CD14-positive monocyte (primary cell): ENCODE measurements at regions not wholly inside any gene's neighbourhood (a gene's known extent, or its start where the extent isn't known, plus 50 kb on each side); places are given as distances from the start of the nearest gene placed in this dataset.

Experiments
- DNase-seq, 3 donors: peaks; one replicate each; pipeline ENCODE4 v3.0.0-alpha.2; 2011 to 2022
- H2AFZ ChIP-seq: 2 replicates; pipeline ENCODE4 v1.6.0; 2012; ENCODE audit warnings: mild to moderate bottlenecking, low read depth, low read length, inconsistent platforms; ENCODE audit not compliant: insufficient read depth, poor library complexity, severe bottlenecking
- H3K27ac ChIP-seq, 2 donors: 1 replicate in 1 of 2; 2 replicates in 1 of 2; pipeline ENCODE4 v1.5.1; 2012 to 2013; ENCODE audit warnings: low read length in 2 of 2, control low read depth in 1 of 2, inconsistent platforms in 1 of 2, low read depth in 1 of 2, mild to moderate bottlenecking in 1 of 2
- H3K27me3 ChIP-seq, 2 donors: one replicate each; pipeline versions ENCODE4 v1.6.0 to v1.6.1; 2011 to 2013; ENCODE audit warnings: low read length in 2 of 2; ENCODE audit not compliant: control insufficient read depth in 2 of 2, insufficient read depth in 2 of 2
- H3K36me3 ChIP-seq, 2 donors: replicated peaks in 1 of 2; 1 replicate in 1 of 2; 2 replicates in 1 of 2; pipeline versions ENCODE4 v1.5.1 to v1.6.1; 2012 to 2013; ENCODE audit warnings: low read length in 2 of 2, control low read depth in 1 of 2, inconsistent platforms in 1 of 2, mild to moderate bottlenecking in 1 of 2; ENCODE audit not compliant: insufficient read depth in 2 of 2, control insufficient read depth in 1 of 2
- H3K4me1 ChIP-seq, 2 donors: 1 replicate in 1 of 2; 2 replicates in 1 of 2; pipeline versions ENCODE4 v1.5.1 to v1.6.1; 2012 to 2013; ENCODE audit warnings: low read length in 2 of 2, control low read depth in 1 of 2, inconsistent platforms in 1 of 2, mild to moderate bottlenecking in 1 of 2, moderate library complexity in 1 of 2; ENCODE audit not compliant: insufficient read depth in 2 of 2, control insufficient read depth in 1 of 2
- H3K4me2 ChIP-seq: replicated peaks from 2 replicates; pipeline ENCODE3; 2012; ENCODE audit warnings: low read length, moderate library complexity, mild to moderate bottlenecking; ENCODE audit not compliant: poor library complexity, severe bottlenecking; ENCODE audit errors: extremely low read depth
- H3K4me3 ChIP-seq, 3 experiments: fragments of 200-600 bp in 1 of 3; sonication (generic) in 1 of 3; replicated peaks in 1 of 3; 1 replicate in 2 of 3; 2 replicates in 1 of 3; pipeline ENCODE4 v1.5.1; 2011 to 2013; ENCODE audit warnings: low read length in 3 of 3, mild to moderate bottlenecking in 3 of 3, control low read depth in 2 of 3, low read depth in 2 of 3, inconsistent platforms in 1 of 3, moderate library complexity in 1 of 3
- H3K79me2 ChIP-seq: 2 replicates; pipeline ENCODE4 v1.6.0; 2012; ENCODE audit warnings: mild to moderate bottlenecking, control low read depth, inconsistent platforms, low read length, moderate library complexity; ENCODE audit not compliant: insufficient read depth
- H3K9ac ChIP-seq: 2 replicates; pipeline ENCODE4 v1.6.0; 2017; ENCODE audit warnings: low read length, mild to moderate bottlenecking; ENCODE audit not compliant: insufficient read depth, poor library complexity, severe bottlenecking
- H3K9me3 ChIP-seq, 2 donors: replicated peaks in 1 of 2; 1 replicate in 1 of 2; 2 replicates in 1 of 2; pipeline versions ENCODE4 v1.5.1 to v1.6.1; 2012 to 2013; ENCODE audit warnings: low read length in 2 of 2, control low read depth in 1 of 2; ENCODE audit not compliant: control insufficient read depth in 1 of 2, insufficient read depth in 1 of 2
- H4K20me1 ChIP-seq: 2 replicates; pipeline ENCODE4 v1.6.0; 2012; ENCODE audit warnings: mild to moderate bottlenecking, low read length, control low read depth, moderate library complexity; ENCODE audit not compliant: insufficient read depth
- H3K27ac Mint-ChIP-seq, 7 donors: one replicate each; pipeline ENCODE4 v1.8.0; 2020; ENCODE audit warnings: mild to moderate bottlenecking in 7 of 7, mixed read lengths in 7 of 7, moderate library complexity in 6 of 7, inconsistent platforms in 2 of 7
- H3K27me3 Mint-ChIP-seq, 3 donors: one replicate each; pipeline ENCODE4 v1.8.0; 2021 to 2022; ENCODE audit warnings: low read depth in 3 of 3, mild to moderate bottlenecking in 3 of 3, mixed read lengths in 3 of 3, moderate library complexity in 3 of 3, inconsistent platforms in 1 of 3
- H3K36me3 Mint-ChIP-seq, 2 donors: one replicate each; pipeline ENCODE4 v1.8.0; 2020; ENCODE audit warnings: mixed read lengths in 2 of 2, inconsistent platforms in 1 of 2, mild to moderate bottlenecking in 1 of 2
- H3K4me1 Mint-ChIP-seq: one replicate; pipeline ENCODE4 v1.8.0; 2020; ENCODE audit warnings: mild to moderate bottlenecking, mixed read lengths
- H3K4me3 Mint-ChIP-seq, 2 donors: one replicate each; pipeline ENCODE4 v1.8.0; 2020; ENCODE audit warnings: mild to moderate bottlenecking in 2 of 2, mixed read lengths in 2 of 2, moderate library complexity in 1 of 2
- H3K9me3 Mint-ChIP-seq, 7 donors: one replicate each; pipeline ENCODE4 v1.8.0; 2020 to 2022; ENCODE audit warnings: mixed read lengths in 7 of 7, mild to moderate bottlenecking in 6 of 7, moderate library complexity in 6 of 7, inconsistent platforms in 2 of 7
- WGBS: methylation state at CpG from one replicate; pipeline ENCODE4 v1.1.5; 2013; ENCODE audit warnings: missing lambda C conversion rate; ENCODE audit not compliant: insufficient coverage; 5-methylcytosine and 5-hydroxymethylcytosine counted together
- intact Hi-C, 2 donors: fragments of 100-400 bp; cut with micrococcal nuclease; formaldehyde crosslinking; loops; one replicate each; pipeline versions ENCODE4 v1.15.0 to v1.15.1; 2023
- TF ChIP-seq, protein P1 (sequence below): fragments of 200-600 bp; IDR thresholded peaks from one replicate; pipeline ENCODE4 v1.8.0; 2022; ENCODE audit warnings: antibody characterized with exemption, mild to moderate bottlenecking

DNA sequence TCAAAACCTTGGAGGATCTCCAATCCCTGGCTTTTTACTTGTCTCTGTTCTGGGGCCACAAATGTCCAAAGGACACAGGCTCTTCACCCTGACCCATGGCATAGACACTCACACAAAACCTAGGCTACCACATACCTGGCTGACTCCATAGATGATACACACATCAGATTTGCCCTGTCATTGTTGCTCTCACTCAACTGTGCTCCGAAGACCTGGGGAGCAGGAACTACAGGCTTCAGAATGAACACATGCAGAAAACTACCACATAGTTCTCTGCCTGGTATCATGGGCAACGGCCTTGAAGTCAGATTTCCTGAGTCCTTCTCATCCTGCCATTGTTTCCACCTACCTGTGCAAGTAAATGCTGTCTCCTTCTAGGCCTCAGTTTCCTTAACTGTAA, 226.2 kb downstream of the KIF4B start:
- Mint-ChIP-seq H3K4me3 (no peak overlapping the region), H3K4me1 (no peaks in the 10 kb centered on the region), H3K27me3 (peaks cover 0 to 2% (median 0%) of the 10 kb centered on the region in 3 donors), H3K9me3 (peaks cover 2 to 22% (median 12%) of the 10 kb centered on the region in 7 donors), H3K27ac (no peak overlapping the region), H3K36me3 (no peaks in the 10 kb centered on the region)
- Histone ChIP-seq H3K27ac (no peak overlapping the region), H3K9me3 (peaks cover 0 to 7% of the 10 kb centered on the region in 2 donors), H3K4me3 (no peak overlapping the region), H3K4me2 (no peak overlapping the region), H2AFZ (no peak overlapping the region), H4K20me1 (no peaks in the 10 kb centered on the region), H3K79me2 (no peaks in the 10 kb centered on the region), H3K4me1 (no peaks in the 10 kb centered on the region), H3K27me3 (no peaks in the 10 kb centered on the region), H3K36me3 (no peaks in the 10 kb centered on the region), H3K9ac (no peak overlapping the region)
- intact Hi-C loops = no loop called here
- 61% methylated on average over 2 of the region's 2 CpGs for WGBS
- TF ChIP-seq, protein P1, sequence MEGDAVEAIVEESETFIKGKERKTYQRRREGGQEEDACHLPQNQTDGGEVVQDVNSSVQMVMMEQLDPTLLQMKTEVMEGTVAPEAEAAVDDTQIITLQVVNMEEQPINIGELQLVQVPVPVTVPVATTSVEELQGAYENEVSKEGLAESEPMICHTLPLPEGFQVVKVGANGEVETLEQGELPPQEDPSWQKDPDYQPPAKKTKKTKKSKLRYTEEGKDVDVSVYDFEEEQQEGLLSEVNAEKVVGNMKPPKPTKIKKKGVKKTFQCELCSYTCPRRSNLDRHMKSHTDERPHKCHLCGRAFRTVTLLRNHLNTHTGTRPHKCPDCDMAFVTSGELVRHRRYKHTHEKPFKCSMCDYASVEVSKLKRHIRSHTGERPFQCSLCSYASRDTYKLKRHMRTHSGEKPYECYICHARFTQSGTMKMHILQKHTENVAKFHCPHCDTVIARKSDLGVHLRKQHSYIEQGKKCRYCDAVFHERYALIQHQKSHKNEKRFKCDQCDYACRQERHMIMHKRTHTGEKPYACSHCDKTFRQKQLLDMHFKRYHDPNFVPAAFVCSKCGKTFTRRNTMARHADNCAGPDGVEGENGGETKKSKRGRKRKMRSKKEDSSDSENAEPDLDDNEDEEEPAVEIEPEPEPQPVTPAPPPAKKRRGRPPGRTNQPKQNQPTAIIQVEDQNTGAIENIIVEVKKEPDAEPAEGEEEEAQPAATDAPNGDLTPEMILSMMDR = no peak
- no peak for DNase-seq

DNA sequence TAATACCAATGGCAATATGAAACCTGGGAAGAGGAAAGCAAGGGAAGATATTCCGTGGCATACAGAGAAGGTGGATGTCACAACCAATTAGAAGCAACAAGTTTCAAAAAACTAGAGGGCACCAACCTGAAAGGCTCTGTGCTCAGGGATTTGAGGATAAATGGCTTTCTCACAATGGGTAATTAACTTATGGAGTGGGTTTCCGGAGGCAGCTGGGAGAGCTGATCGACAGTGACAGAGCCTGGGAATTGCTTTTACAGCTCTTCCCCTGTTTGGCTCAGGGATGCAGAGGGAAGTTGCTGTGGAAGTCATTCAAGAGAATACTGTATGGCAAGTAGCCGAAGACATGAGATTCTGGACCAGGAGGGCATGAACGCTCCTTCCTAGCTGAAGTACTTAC, 237.0 kb downstream of the KIF4B start:
- Mint-ChIP-seq H3K4me1 (no peaks in the 10 kb centered on the region), H3K27me3 (peaks cover 0 to 8% (median 0%) of the 10 kb centered on the region in 3 donors), H3K4me3 (no peak overlapping the region), H3K36me3 (no peaks in the 10 kb centered on the region), H3K9me3 (peaks cover 0 to 8% (median 3%) of the 10 kb centered on the region in 7 donors), H3K27ac (no peak overlapping the region)
- WGBS = 37% methylated on average over 3 of the region's 5 CpGs
- intact Hi-C loops = no loop called here
- H3K27me3 ChIP-seq = no peaks in the 10 kb centered on the region
- H3K4me1 ChIP-seq = no peaks in the 10 kb centered on the region
- peaks cover 7 to 8% of the 10 kb centered on the region in 2 donors for H3K9me3 ChIP-seq
- no peak overlapping the region for H3K9ac ChIP-seq
- no peak overlapping the region for H3K27ac ChIP-seq
- H3K4me3 ChIP-seq = no peak overlapping the region
- TF ChIP-seq, protein P1 = no peak
- no peaks in the 10 kb centered on the region for H3K79me2 ChIP-seq
- H3K36me3 ChIP-seq = no peaks in the 10 kb centered on the region
- no peaks in the 10 kb centered on the region for H4K20me1 ChIP-seq
- no peak overlapping the region for H2AFZ ChIP-seq
- no peak overlapping the region for H3K4me2 ChIP-seq
- DNase-seq = no peak
